ENCODE measurements at regions not wholly inside any gene's neighbourhood (a gene's known extent, or its start where the extent isn't known, plus 50 kb on each side); places are given as distances from the start of the nearest gene placed in this dataset.

- Mint-ChIP-seq H3K9me3 (peaks cover 0 to 16% (median 4%) of the 10 kb centered on the region in 7 donors), H3K27ac (no peak overlapping the region), H3K27me3 (no peaks in the 10 kb centered on the region), H3K4me1 (no peaks in the 10 kb centered on the region), H3K4me3 (no peak overlapping the region), H3K36me3 (peaks cover 0 to 7% of the 10 kb centered on the region in 2 donors)
- no peak for ATAC-seq (ENCODE audit: low read depth in 2 of 2)
- no peak for DNase-seq
Measured at GRCh38 chr14:28576523-28576922, 190.1 kb upstream of the FOXG1 start.

GRCh38 chr14:28577187-28577586 lies 189.4 kb upstream of the FOXG1 start:
- Mint-ChIP-seq H3K9me3 (peaks cover 0 to 16% (median 3%) of the 10 kb centered on the region in 7 donors), H3K27ac (no peak overlapping the region), H3K36me3 (peaks cover 0 to 7% of the 10 kb centered on the region in 2 donors), H3K4me1 (no peaks in the 10 kb centered on the region), H3K4me3 (no peak overlapping the region), H3K27me3 (no peaks in the 10 kb centered on the region)
- DNase-seq (no peak), ATAC-seq (ENCODE audit: low read depth in 2 of 2) (no peak)

- Mint-ChIP-seq H3K27ac (no peak overlapping the region), H3K4me3 (no peak overlapping the region), H3K27me3 (no peaks in the 10 kb centered on the region), H3K36me3 (peaks cover 0 to 4% of the 10 kb centered on the region in 2 donors), H3K4me1 (no peaks in the 10 kb centered on the region), H3K9me3 (peaks cover 0 to 13% (median 3%) of the 10 kb centered on the region in 7 donors)
- ATAC-seq (ENCODE audit: low read depth in 2 of 2) (no peak), DNase-seq (no peak)
Measured at GRCh38 chr14:28577711-28578131, 188.9 kb upstream of the FOXG1 start.

GRCh38 chr14:28584951-28585350 lies 181.6 kb upstream of the FOXG1 start:
- no peak overlapping the region for H3K4me3 Mint-ChIP-seq
- no peak for ATAC-seq (ENCODE audit: low read depth in 2 of 2)
- H3K36me3 Mint-ChIP-seq = no peaks in the 10 kb centered on the region
- no peaks in the 10 kb centered on the region for H3K4me1 Mint-ChIP-seq
- no peak for DNase-seq
- H3K9me3 Mint-ChIP-seq = peaks cover 0 to 11% (median 2%) of the 10 kb centered on the region in 7 donors
- no peaks in the 10 kb centered on the region for H3K27me3 Mint-ChIP-seq
- H3K27ac Mint-ChIP-seq = no peak overlapping the region

- Mint-ChIP-seq H3K36me3 (no peaks in the 10 kb centered on the region), H3K27ac (no peak overlapping the region), H3K4me1 (no peaks in the 10 kb centered on the region), H3K27me3 (no peaks in the 10 kb centered on the region), H3K4me3 (no peak overlapping the region), H3K9me3 (peaks cover 0 to 9% (median 2%) of the 10 kb centered on the region in 7 donors)
- ATAC-seq (ENCODE audit: low read depth in 2 of 2) (no peak), DNase-seq (no peak)
Measured at GRCh38 chr14:28589792-28590191, 176.8 kb upstream of the FOXG1 start.

- no peak overlapping the region for H3K27ac Mint-ChIP-seq
- no peaks in the 10 kb centered on the region for H3K4me1 Mint-ChIP-seq
- peaks cover 0 to 3% (median 0%) of the 10 kb centered on the region in 7 donors for H3K9me3 Mint-ChIP-seq
Measured at GRCh38 chr14:28596391-28596790, 170.2 kb upstream of the FOXG1 start.

GRCh38 chr14:28599191-28599590 lies 167.4 kb upstream of the FOXG1 start:
- H3K27me3 Mint-ChIP-seq = no peaks in the 10 kb centered on the region
- no peaks in the 10 kb centered on the region for H3K36me3 Mint-ChIP-seq
- no peaks in the 10 kb centered on the region for H3K4me1 Mint-ChIP-seq
- no peak overlapping the region for H3K4me3 Mint-ChIP-seq
- DNase-seq (no peak), ATAC-seq (ENCODE audit: low read depth in 2 of 2) (no peak)
- H3K9me3 Mint-ChIP-seq = peaks cover 0 to 8% (median 0%) of the 10 kb centered on the region in 7 donors
- no peak overlapping the region for H3K27ac Mint-ChIP-seq

More at GRCh38 chr14:28596391-28596790, 170.2 kb upstream of the FOXG1 start:
- ATAC-seq (ENCODE audit: low read depth in 2 of 2) (no peak), DNase-seq (no peak)
- Mint-ChIP-seq H3K27me3 (no peaks in the 10 kb centered on the region), H3K36me3 (no peaks in the 10 kb centered on the region), H3K4me3 (no peak overlapping the region)

- H3K4me1 Mint-ChIP-seq = no peaks in the 10 kb centered on the region
- peaks cover 0 to 8% (median 0%) of the 10 kb centered on the region in 7 donors for H3K9me3 Mint-ChIP-seq
- H3K27me3 Mint-ChIP-seq = no peaks in the 10 kb centered on the region
- H3K36me3 Mint-ChIP-seq = no peaks in the 10 kb centered on the region
- no peak overlapping the region for H3K27ac Mint-ChIP-seq
- ATAC-seq (ENCODE audit: low read depth in 2 of 2) (no peak), DNase-seq (no peak)
- H3K4me3 Mint-ChIP-seq = no peak overlapping the region
Measured at GRCh38 chr14:28599605-28600004, 167.0 kb upstream of the FOXG1 start.

GRCh38 chr14:28603606-28604005 lies 163.0 kb upstream of the FOXG1 start:
- DNase-seq = no peak
- no peaks in the 10 kb centered on the region for H3K4me1 Mint-ChIP-seq
- H3K36me3 Mint-ChIP-seq = no peaks in the 10 kb centered on the region
- no peak overlapping the region for H3K27ac Mint-ChIP-seq
- ATAC-seq (ENCODE audit: low read depth in 2 of 2) = no peak
- H3K9me3 Mint-ChIP-seq = peaks cover 0 to 8% (median 0%) of the 10 kb centered on the region in 7 donors
- H3K27me3 Mint-ChIP-seq = no peaks in the 10 kb centered on the region
- H3K4me3 Mint-ChIP-seq = no peak overlapping the region

GRCh38 chr14:28607661-28608060 lies 158.9 kb upstream of the FOXG1 start:
- H3K27ac Mint-ChIP-seq = no peak overlapping the region

GRCh38 chr14:28608443-28608842 lies 158.1 kb upstream of the FOXG1 start:
- Mint-ChIP-seq H3K9me3 (no peaks in the 10 kb centered on the region), H3K36me3 (no peaks in the 10 kb centered on the region), H3K27ac (no peak overlapping the region), H3K27me3 (no peaks in the 10 kb centered on the region), H3K4me1 (no peaks in the 10 kb centered on the region), H3K4me3 (no peak overlapping the region)
- ATAC-seq (ENCODE audit: low read depth in 2 of 2) (no peak), DNase-seq (no peak)

More at GRCh38 chr14:28607661-28608060, 158.9 kb upstream of the FOXG1 start:
- H3K9me3 Mint-ChIP-seq = peaks cover 0 to 2% (median 0%) of the 10 kb centered on the region in 7 donors
- H3K4me3 Mint-ChIP-seq = no peak overlapping the region
- DNase-seq = no peak
- H3K4me1 Mint-ChIP-seq = no peaks in the 10 kb centered on the region
- H3K27me3 Mint-ChIP-seq = no peaks in the 10 kb centered on the region
- no peaks in the 10 kb centered on the region for H3K36me3 Mint-ChIP-seq
- ATAC-seq (ENCODE audit: low read depth in 2 of 2) = no peak

GRCh38 chr14:28608851-28609828 lies 157.4 kb upstream of the FOXG1 start:
- no peaks in the 10 kb centered on the region for H3K4me1 Mint-ChIP-seq
- no peak for DNase-seq
- H3K4me3 Mint-ChIP-seq = no peak overlapping the region
- no peaks in the 10 kb centered on the region for H3K36me3 Mint-ChIP-seq
- no peaks in the 10 kb centered on the region for H3K9me3 Mint-ChIP-seq
- H3K27me3 Mint-ChIP-seq = no peaks in the 10 kb centered on the region
- no peak overlapping the region for H3K27ac Mint-ChIP-seq
- ATAC-seq (ENCODE audit: low read depth in 2 of 2) = no peak

GRCh38 chr14:28612414-28612813 lies 154.2 kb upstream of the FOXG1 start:
- DNase-seq = no peak
- ATAC-seq (ENCODE audit: low read depth in 2 of 2) = no peak
- H3K36me3 Mint-ChIP-seq = no peaks in the 10 kb centered on the region
- H3K9me3 Mint-ChIP-seq = peaks cover 0 to 5% (median 0%) of the 10 kb centered on the region in 7 donors
- H3K4me3 Mint-ChIP-seq = no peak overlapping the region
- H3K27ac Mint-ChIP-seq = no peak overlapping the region
- H3K27me3 Mint-ChIP-seq = no peaks in the 10 kb centered on the region
- H3K4me1 Mint-ChIP-seq = no peaks in the 10 kb centered on the region

- no peaks in the 10 kb centered on the region for H3K36me3 Mint-ChIP-seq
- no peak for DNase-seq
- no peak overlapping the region for H3K27ac Mint-ChIP-seq
- no peaks in the 10 kb centered on the region for H3K27me3 Mint-ChIP-seq
- peaks cover 0 to 5% (median 0%) of the 10 kb centered on the region in 7 donors for H3K9me3 Mint-ChIP-seq
- ATAC-seq (ENCODE audit: low read depth in 2 of 2) = no peak
- no peaks in the 10 kb centered on the region for H3K4me1 Mint-ChIP-seq
- H3K4me3 Mint-ChIP-seq = no peak overlapping the region
Measured at GRCh38 chr14:28613532-28613931, 153.1 kb upstream of the FOXG1 start.

Data from naive B cell (primary cell).